ENCODE measurements at regions not wholly inside any gene's neighbourhood (a gene's known extent, or its start where the extent isn't known, plus 50 kb on each side); places are given as distances from the start of the nearest gene placed in this dataset.
"Not testable (repeated sequence)": the region's sequence is repeated elsewhere in the genome, so short reads cannot be mapped to it uniquely, and the experiment has no call there.

- TF ChIP-seq, protein P1, sequence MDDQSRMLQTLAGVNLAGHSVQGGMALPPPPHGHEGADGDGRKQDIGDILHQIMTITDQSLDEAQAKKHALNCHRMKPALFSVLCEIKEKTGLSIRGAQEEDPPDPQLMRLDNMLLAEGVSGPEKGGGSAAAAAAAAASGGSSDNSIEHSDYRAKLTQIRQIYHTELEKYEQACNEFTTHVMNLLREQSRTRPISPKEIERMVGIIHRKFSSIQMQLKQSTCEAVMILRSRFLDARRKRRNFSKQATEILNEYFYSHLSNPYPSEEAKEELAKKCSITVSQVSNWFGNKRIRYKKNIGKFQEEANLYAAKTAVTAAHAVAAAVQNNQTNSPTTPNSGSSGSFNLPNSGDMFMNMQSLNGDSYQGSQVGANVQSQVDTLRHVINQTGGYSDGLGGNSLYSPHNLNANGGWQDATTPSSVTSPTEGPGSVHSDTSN (IDR thresholded peaks at IDR 0.05): no peak
- TF ChIP-seq POLR2AphosphoS5 (IDR thresholded peaks at IDR 0.05; ENCODE audit: low read depth, low read length): no peak
- no peak for TF ChIP-seq GATA2 (CRISPR knock-in tag; IDR thresholded peaks at IDR 0.05)
- TF ChIP-seq, protein P2, sequence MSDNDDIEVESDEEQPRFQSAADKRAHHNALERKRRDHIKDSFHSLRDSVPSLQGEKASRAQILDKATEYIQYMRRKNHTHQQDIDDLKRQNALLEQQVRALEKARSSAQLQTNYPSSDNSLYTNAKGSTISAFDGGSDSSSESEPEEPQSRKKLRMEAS (IDR thresholded peaks at IDR 0.05; ENCODE audit: low read depth): no peak
- TF ChIP-seq RAD21 (IDR thresholded peaks at IDR 0.05; ENCODE audit: low read length): no peak
- no peak for TF ChIP-seq EZH2phosphoT487 (IDR thresholded peaks at IDR 0.05; ENCODE audit: borderline replicate concordance, low read depth)
- no peak for TF ChIP-seq RCOR1 (IDR thresholded peaks at IDR 0.05; ENCODE audit: low read length)
- no peak for TF ChIP-seq IRF3 (IDR thresholded peaks at IDR 0.05; ENCODE audit: low read depth, low read length)
These were observed 356.6 kb upstream of the UBE2E2 start (continued) for GRCh38 chr3:22846566-22846965.

DNA sequence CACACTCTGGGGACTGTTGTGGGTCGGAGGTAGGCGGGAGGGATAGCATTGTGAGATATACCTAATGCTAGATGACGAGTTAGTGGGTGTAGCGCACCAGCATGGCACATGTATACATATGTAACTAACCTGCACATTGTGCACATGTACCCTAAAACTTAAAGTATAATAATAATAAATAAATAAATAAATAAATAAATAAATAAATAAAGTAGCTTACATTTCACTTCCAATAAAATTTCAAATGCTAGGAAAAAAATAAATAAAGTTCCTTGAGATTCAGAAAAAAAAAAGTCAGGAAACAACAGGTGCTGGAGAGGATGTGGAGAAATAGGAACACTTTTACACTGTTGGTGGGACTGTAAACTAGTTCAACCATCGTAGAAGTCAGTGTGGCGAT is 353.5 kb upstream of the UBE2E2 start:
- H2AFZ ChIP-seq (ENCODE audit: low read depth); H3K27me3 ChIP-seq (ENCODE audit: insufficient read depth); H3K27ac ChIP-seq (ENCODE audit: low read depth in 2 of 2, low read length in 1 of 2); H4K20me1 ChIP-seq (ENCODE audit: insufficient read depth); H3K9ac ChIP-seq; H3K9me2 ChIP-seq; DNase-seq; H3K4me3 ChIP-seq (ENCODE audit: low read depth in 2 of 2, low read length in 1 of 2); CTCF ChIA-PET; H3K4me1 ChIP-seq (ENCODE audit: control insufficient read depth in 1 of 2, insufficient read depth in 2 of 2, low read depth in 1 of 2, low read length in 1 of 2); H3K36me3 ChIP-seq (replicated peaks in 1 of 2; ENCODE audit: control insufficient read depth in 1 of 2, insufficient read depth in 2 of 2, low read length in 1 of 2); H3K79me2 ChIP-seq (ENCODE audit: insufficient read depth); POLR2A ChIA-PET; H3K9me3 ChIP-seq; H3F3A ChIP-seq (replicated peaks; ENCODE audit: insufficient read depth); H3K4me2 ChIP-seq: not testable (repeated sequence)
- 29% methylated on average over 6 of the region's 6 CpGs for WGBS (ENCODE audit: low lambda C conversion rate)

- H3K9me3 ChIP-seq: no peaks in the 10 kb centered on the region
- no peak overlapping the region for H3K9ac ChIP-seq
- 55% methylated on average over 3 of the region's 3 CpGs for WGBS (ENCODE audit: low lambda C conversion rate)
- H3F3A ChIP-seq (replicated peaks; ENCODE audit: insufficient read depth): no peaks in the 10 kb centered on the region
- H3K4me1 ChIP-seq (ENCODE audit: control insufficient read depth in 1 of 2, insufficient read depth in 2 of 2, low read depth in 1 of 2, low read length in 1 of 2): no peaks in the 10 kb centered on the region
- H3K79me2 ChIP-seq (ENCODE audit: insufficient read depth): no peaks in the 10 kb centered on the region
- no peak overlapping the region for H3K4me2 ChIP-seq
- no peaks in the 10 kb centered on the region for H3K27me3 ChIP-seq (ENCODE audit: insufficient read depth)
- H3K9me2 ChIP-seq: no peaks in the 10 kb centered on the region
- no peak for DNase-seq
- ChIA-PET CTCF (no interaction called here), POLR2A (no interaction called here)
- H3K36me3 ChIP-seq (replicated peaks in 1 of 2; ENCODE audit: control insufficient read depth in 1 of 2, insufficient read depth in 2 of 2, low read length in 1 of 2): no peaks in the 10 kb centered on the region
- H3K4me3 ChIP-seq (ENCODE audit: low read depth in 2 of 2, low read length in 1 of 2): no peak overlapping the region
- H4K20me1 ChIP-seq (ENCODE audit: insufficient read depth): no peaks in the 10 kb centered on the region
- H2AFZ ChIP-seq (ENCODE audit: low read depth): no peak overlapping the region
- no peak overlapping the region for H3K27ac ChIP-seq (ENCODE audit: low read depth in 2 of 2, low read length in 1 of 2)
- TF ChIP-seq IRF3 (IDR thresholded peaks at IDR 0.05; ENCODE audit: low read depth, low read length): no peak
- TF ChIP-seq FOXJ3 (CRISPR knock-in tag; IDR thresholded peaks at IDR 0.05): no peak
- TF ChIP-seq, protein P3, sequence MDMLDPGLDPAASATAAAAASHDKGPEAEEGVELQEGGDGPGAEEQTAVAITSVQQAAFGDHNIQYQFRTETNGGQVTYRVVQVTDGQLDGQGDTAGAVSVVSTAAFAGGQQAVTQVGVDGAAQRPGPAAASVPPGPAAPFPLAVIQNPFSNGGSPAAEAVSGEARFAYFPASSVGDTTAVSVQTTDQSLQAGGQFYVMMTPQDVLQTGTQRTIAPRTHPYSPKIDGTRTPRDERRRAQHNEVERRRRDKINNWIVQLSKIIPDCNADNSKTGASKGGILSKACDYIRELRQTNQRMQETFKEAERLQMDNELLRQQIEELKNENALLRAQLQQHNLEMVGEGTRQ (IDR thresholded peaks at IDR 0.05; ENCODE audit: borderline replicate concordance, low read depth, low read length): no peak
- TF ChIP-seq REST (IDR thresholded peaks at IDR 0.05; ENCODE audit: low read depth, low read length): no peak
- no peak for TF ChIP-seq SIN3A (IDR thresholded peaks at IDR 0.05; ENCODE audit: borderline replicate concordance, low read depth, low read length)
- no peak for TF ChIP-seq RXRA (IDR thresholded peaks at IDR 0.05; ENCODE audit: borderline replicate concordance, low read depth)
- no peak for TF ChIP-seq NRF1 (IDR thresholded peaks at IDR 0.05; ENCODE audit: low read depth, low read length)
- TF ChIP-seq NFIC (IDR thresholded peaks at IDR 0.05; ENCODE audit: borderline replicate concordance): no peak
- no peak for TF ChIP-seq ELF1 (IDR thresholded peaks at IDR 0.05)
These were observed 346.3 kb upstream of the UBE2E2 start for GRCh38 chr3:22856811-22857210.

Measured in SK-N-SH (cell line).